HepG2 (cell line): ENCODE measurements at regions not wholly inside any gene's neighbourhood (a gene's known extent, or its start where the extent isn't known, plus 50 kb on each side); places are given as distances from the start of the nearest gene placed in this dataset.

Source experiments
- ATF1 ChIP-seq: IDR thresholded peaks from 2 replicates; pipeline ENCODE4 v1.6.1; 2016; ENCODE audit warnings: mild to moderate bottlenecking, control low read depth
- EEA1 ChIP-seq: sonication (generic); formaldehyde crosslinking; IDR thresholded peaks from 2 replicates; pipeline ENCODE4 v1.5.1; 2020; ENCODE audit warnings: mild to moderate bottlenecking, missing genetic modification reagents, borderline replicate concordance
- ELF3 ChIP-seq: IDR thresholded peaks from 2 replicates; pipeline ENCODE4 v1.6.1; 2016; ENCODE audit warnings: missing genetic modification reagents, missing compliant biosample characterization
- EP300 ChIP-seq, 3 experiments: sonication (generic) in 1 of 3; formaldehyde crosslinking in 1 of 3; IDR thresholded peaks; 2 replicates each; pipeline versions ENCODE4 v1.5.1 to v1.6.1; 2011 to 2020; ENCODE audit warnings: low read depth in 2 of 3, low read length in 2 of 3, borderline replicate concordance in 1 of 3, improper control_type of control experiment in 1 of 3, mild to moderate bottlenecking in 1 of 3, missing genetic modification reagents in 1 of 3, moderate library complexity in 1 of 3
- FOSL2 ChIP-seq: sonication (generic); formaldehyde crosslinking; IDR thresholded peaks from 2 replicates; pipeline ENCODE4 v1.4.0; 2020; ENCODE audit warnings: missing genetic modification reagents
- HNRNPL ChIP-seq: fragments of 200-400 bp; formaldehyde crosslinking; IDR thresholded peaks from 2 replicates; pipeline ENCODE4 v1.6.1; 2017; ENCODE audit warnings: mild to moderate bottlenecking, low read depth, low read length
- MBD4 ChIP-seq: IDR thresholded peaks from 2 replicates; pipeline ENCODE4 v1.6.1; 2012; ENCODE audit warnings: low read length, inconsistent platforms, borderline replicate concordance
- MNT ChIP-seq: fragments of 450-650 bp; IDR thresholded peaks from 2 replicates; pipeline ENCODE4 v1.6.1; 2016
- NR2C2 ChIP-seq: sonication (generic); formaldehyde crosslinking; IDR thresholded peaks from 2 replicates; pipeline ENCODE4 v1.4.0; 2020; ENCODE audit warnings: missing genetic modification reagents, mild to moderate bottlenecking, moderate library complexity, borderline replicate concordance
- PHF8 ChIP-seq: sonication (generic); formaldehyde crosslinking; IDR thresholded peaks from 2 replicates; pipeline ENCODE4 v1.5.0; 2020; ENCODE audit warnings: missing genetic modification reagents
- RELA ChIP-seq: sonication (generic); formaldehyde crosslinking; IDR thresholded peaks from 2 replicates; pipeline ENCODE4 v1.4.0; 2020; ENCODE audit warnings: missing genetic modification reagents
- SALL1 ChIP-seq: sonication (generic); formaldehyde crosslinking; IDR thresholded peaks from 2 replicates; pipeline ENCODE4 v1.8.0; 2022; ENCODE audit warnings: mild to moderate bottlenecking, missing genetic modification reagents
- SKI ChIP-seq: fragments of 450-650 bp; IDR thresholded peaks from one replicate; pipeline ENCODE4 v1.6.1; 2018; ENCODE audit warnings: mild to moderate bottlenecking; ENCODE audit not compliant: partially characterized antibody
- SKIL ChIP-seq: sonication (generic); formaldehyde crosslinking; IDR thresholded peaks from 2 replicates; pipeline ENCODE4 v1.8.0; 2022; ENCODE audit warnings: missing genetic modification reagents, mild to moderate bottlenecking, moderate library complexity, borderline replicate concordance
- SOX13 ChIP-seq, 3 experiments: fragments of 450-650 bp in 1 of 3; sonication (generic) in 1 of 3; formaldehyde crosslinking in 1 of 3; IDR thresholded peaks in 2 of 3; conservative IDR thresholded peaks in 1 of 3; 2 replicates each; pipeline versions ENCODE4 v1.5.0 to v1.6.1; 2016 to 2020; ENCODE audit warnings: antibody characterized with exemption in 1 of 3, mild to moderate bottlenecking in 1 of 3, missing compliant biosample characterization in 1 of 3, missing genetic modification reagents in 1 of 3, moderate library complexity in 1 of 3
- SOX6 ChIP-seq, 2 experiments: fragments of 450-650 bp in 1 of 2; sonication (generic) in 1 of 2; formaldehyde crosslinking in 1 of 2; IDR thresholded peaks; 2 replicates each; pipeline versions ENCODE4 v1.4.0 to v1.6.1; 2017 to 2020; ENCODE audit warnings: antibody characterized with exemption in 1 of 2, mild to moderate bottlenecking in 1 of 2, missing genetic modification reagents in 1 of 2
- SSRP1 ChIP-seq: IDR thresholded peaks from 2 replicates; pipeline ENCODE4 v1.6.1; 2016; ENCODE audit warnings: control low read depth
- TEAD3 ChIP-seq: optimal IDR thresholded peaks from 2 replicates; pipeline ENCODE3; 2016; ENCODE audit warnings: borderline replicate concordance
- YEATS4 ChIP-seq: sonication (generic); formaldehyde crosslinking; IDR thresholded peaks from 2 replicates; pipeline ENCODE4 v1.4.0; 2020; ENCODE audit warnings: missing genetic modification reagents, borderline replicate concordance
- ZNF121 ChIP-seq: sonication (generic); formaldehyde crosslinking; IDR thresholded peaks from 2 replicates; pipeline ENCODE4 v1.5.0; 2020; ENCODE audit warnings: mild to moderate bottlenecking, missing genetic modification reagents
- ZNF598 ChIP-seq: sonication (generic); formaldehyde crosslinking; IDR thresholded peaks from 2 replicates; pipeline ENCODE4 v1.5.1; 2020; ENCODE audit warnings: mild to moderate bottlenecking, missing genetic modification reagents, borderline replicate concordance
- ZNF605 ChIP-seq: sonication (generic); formaldehyde crosslinking; IDR thresholded peaks from 2 replicates; pipeline ENCODE4 v1.8.0; 2022; ENCODE audit warnings: mild to moderate bottlenecking, missing genetic modification reagents
- ZNF790 ChIP-seq: sonication (generic); formaldehyde crosslinking; IDR thresholded peaks from 2 replicates; pipeline ENCODE4 v1.8.0; 2022; ENCODE audit warnings: missing genetic modification reagents, mild to moderate bottlenecking, borderline replicate concordance
- TF ChIP-seq, protein P1 (sequence below): IDR thresholded peaks from 2 replicates; pipeline ENCODE4 v1.4.0; 2020; ENCODE audit warnings: mild to moderate bottlenecking, missing genetic modification reagents

DNA sequence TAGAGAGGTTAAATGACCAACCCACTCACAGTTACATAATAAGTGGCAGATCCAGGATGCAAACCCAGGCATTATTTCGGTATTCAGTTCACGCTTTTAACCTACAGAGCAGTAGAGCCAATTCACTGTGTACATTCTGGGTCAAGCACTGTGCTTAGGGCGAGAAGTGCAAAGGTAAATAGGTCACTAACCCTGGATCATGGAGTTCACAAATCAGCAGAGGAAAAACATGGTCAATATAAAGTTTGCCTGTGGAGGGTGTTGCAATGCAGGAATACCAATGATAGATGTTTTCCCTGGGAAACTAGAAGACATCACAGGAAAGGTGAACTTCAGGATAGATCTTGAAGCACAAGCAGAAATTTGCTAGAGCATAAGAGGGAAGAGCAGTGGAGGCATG is 253.4 kb upstream of the NFIA start (continued):
- no peak for TF ChIP-seq MNT
- no peak for TF ChIP-seq RELA (CRISPR knock-in tag)
- no peak for TF ChIP-seq ATF1 (CRISPR knock-in tag)
- TF ChIP-seq SOX13 (IDR thresholded peaks at IDR 0.05) = no peak
- peak in 1 of 2 experiments; percentile 48; a peak in 1 of 4 replicates for TF ChIP-seq SOX13 (CRISPR knock-in tag; conservative IDR thresholded peaks at IDR 0.05 in 1 of 2, IDR thresholded peaks at IDR 0.05 in 1 of 2)
- no peak for TF ChIP-seq ZNF605 (CRISPR knock-in tag)
- TF ChIP-seq TEAD3 = peak; percentile 37
- no peak for TF ChIP-seq SOX6 (IDR thresholded peaks at IDR 0.05)
- peak; percentile 68 for TF ChIP-seq SOX6 (CRISPR knock-in tag; IDR thresholded peaks at IDR 0.05)
- no peak for TF ChIP-seq HNRNPL
- peak; percentile 17; the same call in 1 of the 2 replicates for TF ChIP-seq FOSL2 (CRISPR knock-in tag)
- TF ChIP-seq SKI = peak; percentile 66
- peak; percentile 24; the same call in 1 of the 2 replicates for TF ChIP-seq SKIL (CRISPR knock-in tag)
- TF ChIP-seq SSRP1 = 0 out of 2 replicates have a peak, but pooled peaks have one; percentile 36
- TF ChIP-seq, protein P1, sequence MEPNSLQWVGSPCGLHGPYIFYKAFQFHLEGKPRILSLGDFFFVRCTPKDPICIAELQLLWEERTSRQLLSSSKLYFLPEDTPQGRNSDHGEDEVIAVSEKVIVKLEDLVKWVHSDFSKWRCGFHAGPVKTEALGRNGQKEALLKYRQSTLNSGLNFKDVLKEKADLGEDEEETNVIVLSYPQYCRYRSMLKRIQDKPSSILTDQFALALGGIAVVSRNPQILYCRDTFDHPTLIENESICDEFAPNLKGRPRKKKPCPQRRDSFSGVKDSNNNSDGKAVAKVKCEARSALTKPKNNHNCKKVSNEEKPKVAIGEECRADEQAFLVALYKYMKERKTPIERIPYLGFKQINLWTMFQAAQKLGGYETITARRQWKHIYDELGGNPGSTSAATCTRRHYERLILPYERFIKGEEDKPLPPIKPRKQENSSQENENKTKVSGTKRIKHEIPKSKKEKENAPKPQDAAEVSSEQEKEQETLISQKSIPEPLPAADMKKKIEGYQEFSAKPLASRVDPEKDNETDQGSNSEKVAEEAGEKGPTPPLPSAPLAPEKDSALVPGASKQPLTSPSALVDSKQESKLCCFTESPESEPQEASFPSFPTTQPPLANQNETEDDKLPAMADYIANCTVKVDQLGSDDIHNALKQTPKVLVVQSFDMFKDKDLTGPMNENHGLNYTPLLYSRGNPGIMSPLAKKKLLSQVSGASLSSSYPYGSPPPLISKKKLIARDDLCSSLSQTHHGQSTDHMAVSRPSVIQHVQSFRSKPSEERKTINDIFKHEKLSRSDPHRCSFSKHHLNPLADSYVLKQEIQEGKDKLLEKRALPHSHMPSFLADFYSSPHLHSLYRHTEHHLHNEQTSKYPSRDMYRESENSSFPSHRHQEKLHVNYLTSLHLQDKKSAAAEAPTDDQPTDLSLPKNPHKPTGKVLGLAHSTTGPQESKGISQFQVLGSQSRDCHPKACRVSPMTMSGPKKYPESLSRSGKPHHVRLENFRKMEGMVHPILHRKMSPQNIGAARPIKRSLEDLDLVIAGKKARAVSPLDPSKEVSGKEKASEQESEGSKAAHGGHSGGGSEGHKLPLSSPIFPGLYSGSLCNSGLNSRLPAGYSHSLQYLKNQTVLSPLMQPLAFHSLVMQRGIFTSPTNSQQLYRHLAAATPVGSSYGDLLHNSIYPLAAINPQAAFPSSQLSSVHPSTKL (CRISPR knock-in tag) = peak; percentile 83
- no peak for TF ChIP-seq PHF8 (CRISPR knock-in tag)
- TF ChIP-seq ELF3 (CRISPR knock-in tag) = 0 out of 2 replicates have a peak, but pooled peaks have one; percentile 32
- no peak for TF ChIP-seq ZNF598 (CRISPR knock-in tag)
- no peak for TF ChIP-seq EEA1 (CRISPR knock-in tag)
- no peak for TF ChIP-seq YEATS4 (CRISPR knock-in tag)
- TF ChIP-seq NR2C2 (CRISPR knock-in tag) = peak; percentile 85
- no peak for TF ChIP-seq MBD4
- TF ChIP-seq ZNF790 (CRISPR knock-in tag) = no peak
- peak; percentile 39; the same call in 1 of the 2 replicates for TF ChIP-seq SALL1
- TF ChIP-seq ZNF121 = no peak
- TF ChIP-seq EP300 (IDR thresholded peaks at IDR 0.05; ENCODE audit: low read depth in 2 of 2, low read length in 2 of 2) = peak in 1 of 2 experiments; percentile 48; a peak in 1 of 4 replicates
- no peak for TF ChIP-seq EP300 (CRISPR knock-in tag; IDR thresholded peaks at IDR 0.05; ENCODE audit: borderline replicate concordance)
